ENCODE measurements at regions not wholly inside any gene's neighbourhood (a gene's known extent, or its start where the extent isn't known, plus 50 kb on each side); places are given as distances from the start of the nearest gene placed in this dataset.
A peak's percentile ranks its signal among the peaks of the same experiment; 100 is the strongest.

- Histone ChIP-seq H3K27ac (ENCODE audit: low read depth, low read length) (peak overlapping the region; percentile 68; the same call in 1 of the 2 replicates), H3K79me2 (ENCODE audit: control insufficient read depth in 1 of 2, insufficient read depth in 2 of 2, low read length in 2 of 2) (no peaks in the 10 kb centered on the region), H2BK120ac (replicated peaks; ENCODE audit: low read depth, low read length) (peak overlapping the region; percentile 95), H4K20me1 (replicated peaks in 1 of 2; ENCODE audit: control insufficient read depth in 1 of 2, insufficient read depth in 2 of 2, low read length in 2 of 2) (no peaks in the 10 kb centered on the region), H2BK5ac (ENCODE audit: low read depth, low read length) (peak overlapping the region; percentile 99; the same call in 1 of the 2 replicates), H4K5ac (ENCODE audit: insufficient read length, low read depth, low read length) (peak overlapping the region; percentile 83), H3K4me1 (replicated peaks in 1 of 4; ENCODE audit: control insufficient read depth in 3 of 4, insufficient read depth in 4 of 4, low read length in 3 of 4) (peaks cover 5 to 16% (median 8%) of the 10 kb centered on the region in 4 experiments; a peak in 5 of 7 replicates), H2BK20ac (ENCODE audit: low read length) (peak overlapping the region; percentile 100), H3K23me2 (ENCODE audit: low read depth, low read length) (peaks cover 3% of the 10 kb centered on the region; the same call in 1 of the 2 replicates), H3K79me1 (ENCODE audit: low read depth, low read length) (no peaks in the 10 kb centered on the region), H2AK5ac (ENCODE audit: low read depth, low read length) (peak overlapping the region; percentile 97), H3K4me3 (ENCODE audit: extremely low read depth in 1 of 4, insufficient read depth in 2 of 4, low read depth in 3 of 4, low read length in 4 of 4) (no peak overlapping the region), H4K91ac (replicated peaks; ENCODE audit: insufficient read length, low read length) (peak overlapping the region; percentile 100), H3K9ac (replicated peaks in 1 of 4; ENCODE audit: extremely low read depth in 1 of 4, low read depth in 3 of 4, low read length in 3 of 4) (no peak overlapping the region), H4K8ac (ENCODE audit: extremely low read depth, insufficient read depth, low read length) (no peak overlapping the region), H3K56ac (replicated peaks; ENCODE audit: insufficient read length, low read depth, low read length) (peak overlapping the region; percentile 69), H3K36me3 (ENCODE audit: control insufficient read depth in 2 of 4, insufficient read depth in 4 of 4, low read length in 3 of 4) (peaks cover 0 to 4% (median 0%) of the 10 kb centered on the region in 4 experiments; a peak in 1 of 8 replicates), H2BK12ac (ENCODE audit: low read depth, low read length) (peak overlapping the region; percentile 100; the same call in 1 of the 2 replicates), H3K18ac (ENCODE audit: extremely low read depth, low read length) (peak overlapping the region; percentile 53), H3K27me3 (replicated peaks in 1 of 4; ENCODE audit: control insufficient read depth in 3 of 4, extremely low read depth in 1 of 4, insufficient read depth in 3 of 4, low read length in 3 of 4) (no peaks in the 10 kb centered on the region), H3K9me3 (ENCODE audit: insufficient read depth in 2 of 2, low read depth in 1 of 2, low read length in 1 of 2) (peaks cover 13 to 17% of the 10 kb centered on the region in 2 experiments), H2BK15ac (ENCODE audit: low read length) (no peak overlapping the region; the same call in 1 of the 2 replicates), H3K23ac (ENCODE audit: insufficient read length) (no peak overlapping the region), H2AFZ (ENCODE audit: low read length) (no peak overlapping the region), H3K4me2 (ENCODE audit: insufficient read depth in 1 of 2, low read depth in 2 of 2, low read length in 2 of 2) (peak overlapping the region in 1 of 2 experiments; percentile 35; a peak in 1 of 4 replicates), H3K4ac (replicated peaks; ENCODE audit: insufficient read length, low read depth, low read length) (peak overlapping the region; percentile 86), H3K14ac (ENCODE audit: insufficient read length) (no peak overlapping the region)
- FAIRE-seq = no peak
- 77% methylated on average over 5 of the region's 5 CpGs; no CpG with 5 or more reads in 1 of the 2 experiments for WGBS, 2 experiments (ENCODE audit: extremely low coverage in 1 of 2, insufficient coverage in 1 of 2, insufficient read length in 1 of 2, insufficient replicate concordance in 2 of 2, low coverage in 1 of 2, low lambda C conversion rate in 2 of 2, missing lambda C conversion rate in 1 of 2)
- no peak for DNase-seq (ENCODE audit: low read depth in 1 of 2, low spot score in 2 of 2)
- ChIA-PET CTCF (ENCODE audit: partially characterized antibody) (interaction anchor here (1.9 kb wide), 1 partner anchor 53 kb away, joined by 5 read pairs; no protein-coding TSS in a partner anchor), POLR2A (ENCODE audit: partially characterized antibody) (no interaction called here)
- TF ChIP-seq BCL11A (IDR thresholded peaks at IDR 0.05; ENCODE audit: low read depth in 2 of 2, low read length in 2 of 2) = no peak
- peak; percentile 1; the same call in 1 of the 2 replicates for TF ChIP-seq KDM1A (IDR thresholded peaks at IDR 0.05; ENCODE audit: borderline replicate concordance, low read length)
These were observed 52.5 kb upstream of the BOD1 start for GRCh38 chr5:173668910-173669309.
